Testis (tissue), 2 donors: ENCODE measurements at regions not wholly inside any gene's neighbourhood (a gene's known extent, or its start where the extent isn't known, plus 50 kb on each side); places are given as distances from the start of the nearest gene placed in this dataset.
A peak's percentile ranks its signal among the peaks of the same experiment; 100 is the strongest.

ENCODE experiments used
- DNase-seq: peaks from one replicate; pipeline ENCODE4 v3.0.0-alpha.2; 2019
- H3K27ac ChIP-seq, 2 donors: fragments of 200-600 bp; sonication (generic); one replicate each; pipeline ENCODE4 v1.5.1; 2019
- H3K27me3 ChIP-seq: fragments of 200-600 bp; sonication (generic); one replicate; pipeline ENCODE4 v1.5.1; 2019
- H3K36me3 ChIP-seq: fragments of 200-600 bp; sonication (generic); one replicate; pipeline ENCODE4 v1.5.1; 2017; ENCODE audit warnings: low read depth; ENCODE audit errors: missing control alignments
- H3K4me1 ChIP-seq: fragments of 200-600 bp; sonication (generic); one replicate; pipeline ENCODE4 v1.5.1; 2019
- H3K4me3 ChIP-seq, 2 donors: fragments of 200-600 bp; sonication (generic); one replicate each; pipeline ENCODE4 v1.5.1; 2017 to 2019
- H3K9me3 ChIP-seq: fragments of 200-600 bp; sonication (generic); one replicate; pipeline ENCODE4 v1.5.1; 2017
- POLR2A ChIP-seq: fragments of 450-650 bp; IDR thresholded peaks from one replicate; pipeline ENCODE4 v1.6.1; 2017; ENCODE audit warnings: antibody characterized with exemption, mild to moderate bottlenecking, moderate library complexity
- WGBS, 2 donors: methylation state at CpG; one replicate each; pipeline ENCODE4 v1.1.5; 2018; 5-methylcytosine and 5-hydroxymethylcytosine counted together
- intact Hi-C: fragments of 100-400 bp; cut with DNase I; formaldehyde crosslinking; loops from one replicate; pipeline ENCODE4 v1.15.1; 2023; ENCODE audit warnings: low total_unique reads
- TF ChIP-seq, protein P1 (sequence below), 3 experiments: fragments of 450-650 bp in 2 of 3; fragments of 200-600 bp in 1 of 3; sonication (generic) in 1 of 3; IDR thresholded peaks; one replicate each; pipeline ENCODE4 v1.5.1; 2016 to 2019; ENCODE audit warnings: antibody characterized with exemption in 3 of 3, mild to moderate bottlenecking in 2 of 3, moderate library complexity in 1 of 3

DNA sequence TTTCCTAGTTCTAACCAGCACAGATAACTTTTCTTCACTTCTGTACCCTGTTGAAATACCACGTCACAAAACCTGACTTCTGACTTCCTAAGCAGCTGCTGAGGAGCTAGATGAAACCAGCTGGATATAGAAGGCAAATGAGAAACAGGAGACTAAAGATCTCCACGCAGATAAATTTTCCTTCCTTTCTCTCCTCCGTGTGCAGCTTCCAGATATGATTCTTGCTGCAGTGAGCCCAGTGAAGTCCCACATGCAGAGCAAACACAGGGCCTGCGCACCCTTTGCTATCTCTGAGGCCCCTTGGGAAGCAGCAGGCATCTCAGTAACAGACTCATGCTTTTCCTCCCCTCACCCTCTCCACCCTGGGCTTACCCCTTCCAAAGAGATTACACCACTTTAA lies 1638.3 kb downstream of the MAT2B start:
- no peaks in the 10 kb centered on the region for H3K4me1 ChIP-seq
- TF ChIP-seq POLR2A = no peak
- TF ChIP-seq, protein P1, sequence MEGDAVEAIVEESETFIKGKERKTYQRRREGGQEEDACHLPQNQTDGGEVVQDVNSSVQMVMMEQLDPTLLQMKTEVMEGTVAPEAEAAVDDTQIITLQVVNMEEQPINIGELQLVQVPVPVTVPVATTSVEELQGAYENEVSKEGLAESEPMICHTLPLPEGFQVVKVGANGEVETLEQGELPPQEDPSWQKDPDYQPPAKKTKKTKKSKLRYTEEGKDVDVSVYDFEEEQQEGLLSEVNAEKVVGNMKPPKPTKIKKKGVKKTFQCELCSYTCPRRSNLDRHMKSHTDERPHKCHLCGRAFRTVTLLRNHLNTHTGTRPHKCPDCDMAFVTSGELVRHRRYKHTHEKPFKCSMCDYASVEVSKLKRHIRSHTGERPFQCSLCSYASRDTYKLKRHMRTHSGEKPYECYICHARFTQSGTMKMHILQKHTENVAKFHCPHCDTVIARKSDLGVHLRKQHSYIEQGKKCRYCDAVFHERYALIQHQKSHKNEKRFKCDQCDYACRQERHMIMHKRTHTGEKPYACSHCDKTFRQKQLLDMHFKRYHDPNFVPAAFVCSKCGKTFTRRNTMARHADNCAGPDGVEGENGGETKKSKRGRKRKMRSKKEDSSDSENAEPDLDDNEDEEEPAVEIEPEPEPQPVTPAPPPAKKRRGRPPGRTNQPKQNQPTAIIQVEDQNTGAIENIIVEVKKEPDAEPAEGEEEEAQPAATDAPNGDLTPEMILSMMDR (IDR thresholded peaks at IDR 0.05) = no peak
- H3K27ac ChIP-seq = no peak overlapping the region
- no peak overlapping the region for H3K4me3 ChIP-seq
- intact Hi-C loops = no loop called here
- no peaks in the 10 kb centered on the region for H3K9me3 ChIP-seq
- no peak for DNase-seq
- no peaks in the 10 kb centered on the region for H3K27me3 ChIP-seq
- 23 to 29% methylated on average over 4 of the region's 4 CpGs for WGBS, 2 donors
- H3K36me3 ChIP-seq = no peaks in the 10 kb centered on the region

DNA sequence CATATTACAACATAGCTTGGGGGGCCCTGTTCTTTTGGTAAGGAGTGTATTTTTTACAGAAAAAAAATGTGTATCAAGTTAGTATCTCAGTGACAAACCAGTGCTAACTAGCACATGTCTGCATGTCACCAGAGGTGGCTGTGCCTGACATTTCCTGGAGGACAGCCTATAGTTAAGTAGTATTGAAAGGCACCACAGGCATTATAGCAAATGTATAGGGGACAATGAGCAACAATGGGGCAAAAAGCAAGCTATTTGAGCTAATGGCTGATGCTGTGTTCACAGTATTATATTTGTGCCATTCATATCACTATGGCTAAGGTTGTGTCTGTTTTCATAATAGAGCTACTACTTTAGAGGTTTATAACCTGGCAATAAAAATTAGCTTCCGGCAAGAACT lies 1644.0 kb downstream of the MAT2B start:
- no peak overlapping the region for H3K27ac ChIP-seq
- no peaks in the 10 kb centered on the region for H3K9me3 ChIP-seq
- TF ChIP-seq, protein P1 (IDR thresholded peaks at IDR 0.05) = no peak
- TF ChIP-seq POLR2A = no peak
- WGBS, 2 donors = 78 to 80% methylated on average over 1 of the region's 1 CpG
- H3K36me3 ChIP-seq = no peaks in the 10 kb centered on the region
- intact Hi-C loops = no loop called here
- H3K4me1 ChIP-seq = peaks cover 5% of the 10 kb centered on the region
- no peak overlapping the region for H3K4me3 ChIP-seq
- no peak for DNase-seq
- H3K27me3 ChIP-seq = no peaks in the 10 kb centered on the region

DNA sequence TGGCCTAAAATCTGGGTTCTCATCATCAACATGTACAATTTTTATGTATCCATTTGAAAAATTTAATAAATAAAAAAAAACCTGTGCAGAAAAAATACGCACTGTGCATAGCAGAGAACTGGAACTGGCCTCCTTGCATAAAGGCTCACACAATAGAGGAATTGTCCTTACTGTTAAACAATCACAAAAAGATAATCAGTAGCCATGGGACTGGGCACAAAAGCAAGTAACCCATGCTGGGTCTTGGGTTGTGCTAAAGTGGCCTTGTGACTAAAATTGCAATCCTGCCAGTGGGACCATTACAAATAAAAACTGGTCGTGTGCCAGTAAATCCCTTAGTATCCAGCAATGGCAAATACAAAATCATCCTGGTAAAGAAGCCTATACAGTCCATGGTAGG lies 1646.6 kb downstream of the MAT2B start:
- Histone ChIP-seq H3K36me3 (no peaks in the 10 kb centered on the region), H3K27ac (peak overlapping the region; percentile 36 to 43), H3K9me3 (no peaks in the 10 kb centered on the region), H3K4me3 (no peak overlapping the region), H3K27me3 (no peaks in the 10 kb centered on the region), H3K4me1 (peaks cover 5% of the 10 kb centered on the region)
- WGBS, 2 donors = 61 to 71% methylated on average over 2 of the region's 2 CpGs
- TF ChIP-seq, protein P1 (IDR thresholded peaks at IDR 0.05) = no peak
- no peak for TF ChIP-seq POLR2A
- peak; percentile 66 for DNase-seq
- intact Hi-C loops = no loop called here

DNA sequence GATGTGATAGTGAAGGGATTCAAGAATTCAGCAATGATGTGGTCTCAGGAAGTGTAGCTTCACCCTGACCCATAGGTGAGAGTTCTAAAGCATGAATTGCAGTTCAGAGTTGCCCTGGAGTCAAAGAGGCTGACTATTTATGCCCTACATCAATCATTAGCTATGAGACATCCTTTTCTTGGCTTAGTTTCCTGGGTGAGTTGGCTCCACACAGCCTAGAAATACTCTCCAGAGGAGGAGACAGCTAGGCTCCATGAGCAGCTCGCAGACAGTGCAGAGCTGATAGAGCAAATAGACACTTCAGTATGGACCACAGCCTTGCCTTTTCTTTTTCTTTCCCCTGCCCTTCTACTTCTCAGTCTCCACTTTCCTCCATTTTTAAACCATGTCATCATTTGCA lies 1651.8 kb downstream of the MAT2B start:
- 50 to 85% methylated on average over 1 of the region's 1 CpG for WGBS, 2 donors
- no peaks in the 10 kb centered on the region for H3K27me3 ChIP-seq
- H3K4me3 ChIP-seq = no peak overlapping the region
- peaks cover 5% of the 10 kb centered on the region for H3K4me1 ChIP-seq
- H3K36me3 ChIP-seq = no peaks in the 10 kb centered on the region
- intact Hi-C loops = no loop called here
- DNase-seq = no peak
- no peaks in the 10 kb centered on the region for H3K9me3 ChIP-seq
- no peak overlapping the region for H3K27ac ChIP-seq
- no peak for TF ChIP-seq POLR2A
- TF ChIP-seq, protein P1 (IDR thresholded peaks at IDR 0.05) = no peak

DNA sequence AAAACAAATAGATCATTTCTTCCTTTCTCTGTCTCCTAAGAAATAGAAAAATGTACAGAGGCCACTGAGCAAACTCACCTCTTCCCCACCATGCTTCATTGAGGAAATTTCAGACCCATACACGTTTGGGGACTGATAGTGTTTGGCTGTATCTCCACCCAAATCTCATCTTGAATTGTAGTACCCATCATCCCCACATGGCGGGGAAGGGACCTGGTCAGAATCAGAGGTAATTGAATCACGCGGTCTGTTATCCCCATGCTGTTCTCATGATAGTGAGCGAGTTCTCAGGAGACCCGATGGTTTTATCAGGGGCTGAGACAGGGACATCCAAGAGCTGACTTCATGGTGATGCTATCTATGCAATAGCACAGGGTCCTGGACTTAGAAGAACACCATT lies 1655.8 kb downstream of the MAT2B start:
- Histone ChIP-seq H3K9me3 (no peaks in the 10 kb centered on the region), H3K4me1 (no peaks in the 10 kb centered on the region), H3K4me3 (no peak overlapping the region), H3K36me3 (no peaks in the 10 kb centered on the region), H3K27ac (no peak overlapping the region), H3K27me3 (no peaks in the 10 kb centered on the region)
- WGBS, 2 donors = 84 to 85% methylated on average over 6 of the region's 6 CpGs
- DNase-seq = no peak
- TF ChIP-seq, protein P1 (IDR thresholded peaks at IDR 0.05) = no peak
- TF ChIP-seq POLR2A = no peak
- intact Hi-C loops = no loop called here
